ENCODE measurements at regions not wholly inside any gene's neighbourhood (a gene's known extent, or its start where the extent isn't known, plus 50 kb on each side); places are given as distances from the start of the nearest gene placed in this dataset.

DNA sequence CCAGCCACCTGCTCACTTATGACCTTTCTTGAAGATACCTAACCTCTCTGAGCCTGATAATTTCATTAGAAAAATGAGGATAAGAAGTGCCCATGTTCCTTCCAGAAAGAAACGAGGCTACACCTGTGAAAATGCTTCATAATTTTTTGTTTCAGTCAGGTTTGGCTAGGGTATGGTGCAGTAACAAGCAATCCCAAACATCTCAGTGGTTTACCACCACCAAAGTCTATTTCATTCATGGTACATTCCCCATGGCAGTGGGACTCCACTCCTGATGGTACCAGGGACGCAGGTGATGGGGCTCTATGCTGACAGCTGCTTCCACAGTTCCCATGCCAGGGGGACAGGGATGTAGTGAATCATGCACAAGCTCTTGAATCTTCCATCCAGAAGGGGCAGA lies 147.6 kb upstream of the CES5A start:
- Histone ChIP-seq H2AK5ac (ENCODE audit: low read depth, low read length) (no peak overlapping the region), H3K4me3 (ENCODE audit: low read length in 2 of 2) (no peak overlapping the region), H3K14ac (ENCODE audit: low read length) (no peak overlapping the region), H3K4me2 (ENCODE audit: insufficient read depth, low read length, poor library complexity, severe bottlenecking) (no peak overlapping the region), H3K9ac (ENCODE audit: low read depth, low read length, poor library complexity) (no peak overlapping the region), H2BK120ac (ENCODE audit: low read depth, low read length) (no peak overlapping the region), H3K23ac (ENCODE audit: low read depth, low read length, poor library complexity) (no peak overlapping the region), H2BK12ac (ENCODE audit: low read length) (no peak overlapping the region), H3K36me3 (replicated peaks in 1 of 2; ENCODE audit: control insufficient read depth in 2 of 2, insufficient read depth in 2 of 2, low read length in 2 of 2) (no peaks in the 10 kb centered on the region), H4K91ac (ENCODE audit: low read depth, low read length, poor library complexity) (no peak overlapping the region), H3K4me1 (ENCODE audit: control insufficient read depth in 2 of 2, insufficient read depth in 1 of 2, low read depth in 1 of 2, low read length in 2 of 2) (no peaks in the 10 kb centered on the region), H3K27ac (replicated peaks; ENCODE audit: low read length) (no peak overlapping the region), H4K8ac (ENCODE audit: low read depth, low read length) (no peak overlapping the region), H2AFZ (ENCODE audit: low read length) (no peak overlapping the region), H3K9me3 (replicated peaks in 1 of 2; ENCODE audit: control insufficient read depth in 2 of 2, insufficient read depth in 1 of 2, low read depth in 1 of 2, low read length in 2 of 2) (peaks cover 0 to 5% of the 10 kb centered on the region in 2 donors), H3K27me3 (ENCODE audit: control insufficient read depth in 3 of 3, insufficient read depth in 3 of 3, low read depth in 1 of 3, low read length in 3 of 3) (no peaks in the 10 kb centered on the region), H3K4ac (ENCODE audit: low read length) (no peak overlapping the region), H2BK15ac (ENCODE audit: low read length) (no peak overlapping the region), H3K79me1 (ENCODE audit: low read depth, low read length) (no peaks in the 10 kb centered on the region), H3K18ac (ENCODE audit: low read length) (no peak overlapping the region), H2BK5ac (ENCODE audit: low read length) (no peak overlapping the region)
- WGBS, 2 donors (ENCODE audit: extremely low coverage in 2 of 2, insufficient read length in 2 of 2, insufficient replicate concordance in 1 of 2), result no CpG with 5 or more reads among the region's 2 CpGs
- no peak for DNase-seq (ENCODE audit: low spot score)

- Histone ChIP-seq H3K9ac (ENCODE audit: low read depth, low read length, poor library complexity) (no peak overlapping the region), H4K91ac (ENCODE audit: low read depth, low read length, poor library complexity) (no peak overlapping the region), H2BK15ac (ENCODE audit: low read length) (no peak overlapping the region), H2AK5ac (ENCODE audit: low read depth, low read length) (no peak overlapping the region), H2BK120ac (ENCODE audit: low read depth, low read length) (no peak overlapping the region), H2AFZ (ENCODE audit: low read length) (no peak overlapping the region), H3K18ac (ENCODE audit: low read length) (no peak overlapping the region), H3K4me2 (ENCODE audit: insufficient read depth, low read length, poor library complexity, severe bottlenecking) (no peak overlapping the region), H3K4ac (ENCODE audit: low read length) (no peak overlapping the region), H2BK5ac (ENCODE audit: low read length) (no peak overlapping the region), H3K36me3 (replicated peaks in 1 of 2; ENCODE audit: control insufficient read depth in 2 of 2, insufficient read depth in 2 of 2, low read length in 2 of 2) (no peaks in the 10 kb centered on the region), H3K27me3 (ENCODE audit: control insufficient read depth in 3 of 3, insufficient read depth in 3 of 3, low read depth in 1 of 3, low read length in 3 of 3) (no peaks in the 10 kb centered on the region), H2BK12ac (ENCODE audit: low read length) (no peak overlapping the region), H3K79me1 (ENCODE audit: low read depth, low read length) (no peaks in the 10 kb centered on the region), H3K23ac (ENCODE audit: low read depth, low read length, poor library complexity) (no peak overlapping the region), H3K14ac (ENCODE audit: low read length) (no peak overlapping the region), H3K4me3 (ENCODE audit: low read length in 2 of 2) (no peak overlapping the region), H3K27ac (replicated peaks; ENCODE audit: low read length) (no peak overlapping the region), H3K9me3 (replicated peaks in 1 of 2; ENCODE audit: control insufficient read depth in 2 of 2, insufficient read depth in 1 of 2, low read depth in 1 of 2, low read length in 2 of 2) (peaks cover 0 to 3% of the 10 kb centered on the region in 2 donors), H3K4me1 (ENCODE audit: control insufficient read depth in 2 of 2, insufficient read depth in 1 of 2, low read depth in 1 of 2, low read length in 2 of 2) (no peaks in the 10 kb centered on the region), H4K8ac (ENCODE audit: low read depth, low read length) (no peak overlapping the region)
- no peak for DNase-seq (ENCODE audit: low spot score)
These were observed 144.1 kb upstream of the CES5A start for GRCh38 chr16:56019274-56019673.

- Histone ChIP-seq H2BK5ac (ENCODE audit: low read length) (no peak overlapping the region), H2AK5ac (ENCODE audit: low read depth, low read length) (no peak overlapping the region), H3K14ac (ENCODE audit: low read length) (no peak overlapping the region), H2BK12ac (ENCODE audit: low read length) (no peak overlapping the region), H2BK15ac (ENCODE audit: low read length) (no peak overlapping the region), H3K79me1 (ENCODE audit: low read depth, low read length) (no peaks in the 10 kb centered on the region), H3K4me1 (ENCODE audit: control insufficient read depth in 2 of 2, insufficient read depth in 1 of 2, low read depth in 1 of 2, low read length in 2 of 2) (no peaks in the 10 kb centered on the region), H4K8ac (ENCODE audit: low read depth, low read length) (no peak overlapping the region), H3K9ac (ENCODE audit: low read depth, low read length, poor library complexity) (no peak overlapping the region), H2AFZ (ENCODE audit: low read length) (no peak overlapping the region), H3K36me3 (replicated peaks in 1 of 2; ENCODE audit: control insufficient read depth in 2 of 2, insufficient read depth in 2 of 2, low read length in 2 of 2) (no peaks in the 10 kb centered on the region), H3K27me3 (ENCODE audit: control insufficient read depth in 3 of 3, insufficient read depth in 3 of 3, low read depth in 1 of 3, low read length in 3 of 3) (no peaks in the 10 kb centered on the region), H4K91ac (ENCODE audit: low read depth, low read length, poor library complexity) (no peak overlapping the region), H3K23ac (ENCODE audit: low read depth, low read length, poor library complexity) (no peak overlapping the region), H3K18ac (ENCODE audit: low read length) (no peak overlapping the region), H2BK120ac (ENCODE audit: low read depth, low read length) (no peak overlapping the region), H3K4me3 (ENCODE audit: low read length in 2 of 2) (no peak overlapping the region), H3K4ac (ENCODE audit: low read length) (no peak overlapping the region), H3K27ac (replicated peaks; ENCODE audit: low read length) (no peak overlapping the region), H3K9me3 (replicated peaks in 1 of 2; ENCODE audit: control insufficient read depth in 2 of 2, insufficient read depth in 1 of 2, low read depth in 1 of 2, low read length in 2 of 2) (no peaks in the 10 kb centered on the region), H3K4me2 (ENCODE audit: insufficient read depth, low read length, poor library complexity, severe bottlenecking) (no peak overlapping the region)
- DNase-seq (ENCODE audit: low spot score), result peak; percentile 72
- WGBS, 2 donors (ENCODE audit: extremely low coverage in 2 of 2, insufficient read length in 2 of 2, insufficient replicate concordance in 1 of 2), result no CpG with 5 or more reads among the region's 6 CpGs
These were observed 138.9 kb upstream of the CES5A start for GRCh38 chr16:56013962-56014552.

GRCh38 chr16:56012482-56012811 lies 137.3 kb upstream of the CES5A start:
- H3K79me1 ChIP-seq (ENCODE audit: low read depth, low read length), result no peaks in the 10 kb centered on the region
- no peak overlapping the region for H2BK15ac ChIP-seq (ENCODE audit: low read length)
- no peak overlapping the region for H4K8ac ChIP-seq (ENCODE audit: low read depth, low read length)
- no peak overlapping the region for H2AFZ ChIP-seq (ENCODE audit: low read length)
- H2BK12ac ChIP-seq (ENCODE audit: low read length), result no peak overlapping the region
- no peak overlapping the region for H3K4ac ChIP-seq (ENCODE audit: low read length)
- no peak overlapping the region for H3K4me3 ChIP-seq (ENCODE audit: low read length in 2 of 2)
- H2BK5ac ChIP-seq (ENCODE audit: low read length), result no peak overlapping the region
- DNase-seq (ENCODE audit: low spot score), result no peak
- no peaks in the 10 kb centered on the region for H3K27me3 ChIP-seq (ENCODE audit: control insufficient read depth in 3 of 3, insufficient read depth in 3 of 3, low read depth in 1 of 3, low read length in 3 of 3)
- no peak overlapping the region for H3K23ac ChIP-seq (ENCODE audit: low read depth, low read length, poor library complexity)
- no CpG with 5 or more reads among the region's 3 CpGs for WGBS, 2 donors (ENCODE audit: extremely low coverage in 2 of 2, insufficient read length in 2 of 2, insufficient replicate concordance in 1 of 2)
- H3K4me1 ChIP-seq (ENCODE audit: control insufficient read depth in 2 of 2, insufficient read depth in 1 of 2, low read depth in 1 of 2, low read length in 2 of 2), result no peaks in the 10 kb centered on the region
- no peak overlapping the region for H2AK5ac ChIP-seq (ENCODE audit: low read depth, low read length)
- H3K27ac ChIP-seq (replicated peaks; ENCODE audit: low read length), result no peak overlapping the region
- H4K91ac ChIP-seq (ENCODE audit: low read depth, low read length, poor library complexity), result no peak overlapping the region
- no peak overlapping the region for H3K9ac ChIP-seq (ENCODE audit: low read depth, low read length, poor library complexity)
- no peak overlapping the region for H3K14ac ChIP-seq (ENCODE audit: low read length)
- no peaks in the 10 kb centered on the region for H3K9me3 ChIP-seq (replicated peaks in 1 of 2; ENCODE audit: control insufficient read depth in 2 of 2, insufficient read depth in 1 of 2, low read depth in 1 of 2, low read length in 2 of 2)
- H3K36me3 ChIP-seq (replicated peaks in 1 of 2; ENCODE audit: control insufficient read depth in 2 of 2, insufficient read depth in 2 of 2, low read length in 2 of 2), result no peaks in the 10 kb centered on the region
- no peak overlapping the region for H2BK120ac ChIP-seq (ENCODE audit: low read depth, low read length)
- no peak overlapping the region for H3K4me2 ChIP-seq (ENCODE audit: insufficient read depth, low read length, poor library complexity, severe bottlenecking)
- H3K18ac ChIP-seq (ENCODE audit: low read length), result no peak overlapping the region

Measured in neuronal stem cell (in vitro differentiated cells).